ENCODE measurements at regions not wholly inside any gene's neighbourhood (a gene's known extent, or its start where the extent isn't known, plus 50 kb on each side); places are given as distances from the start of the nearest gene placed in this dataset.

- Mint-ChIP-seq H3K27ac (ENCODE audit: unreplicated experiment) (no peak overlapping the region), H3K36me3 (ENCODE audit: insufficient read depth, unreplicated experiment) (no peaks in the 10 kb centered on the region), H3K4me1 (ENCODE audit: low read depth, unreplicated experiment) (no peaks in the 10 kb centered on the region), H3K9me3 (ENCODE audit: unreplicated experiment) (no peaks in the 10 kb centered on the region), H3K4me3 (ENCODE audit: unreplicated experiment) (no peak overlapping the region), H3K27me3 (ENCODE audit: insufficient read depth, unreplicated experiment) (no peaks in the 10 kb centered on the region)
- Histone ChIP-seq H3K36me3 (ENCODE audit: control insufficient read depth, insufficient read depth, low read length) (no peaks in the 10 kb centered on the region), H3K27me3 (replicated peaks; ENCODE audit: control insufficient read depth, insufficient read depth, low read length) (no peaks in the 10 kb centered on the region), H3K4me3 (ENCODE audit: low read depth, low read length) (no peak overlapping the region), H3K4me1 (no peaks in the 10 kb centered on the region), H3K9me3 (no peaks in the 10 kb centered on the region)
- intact Hi-C loops (cut with micrococcal nuclease; ENCODE audit: unreplicated experiment), result loop anchor here (5.0 kb wide), 1 partner anchor 88 kb away; no protein-coding TSS in a partner anchor
- ChIA-PET CTCF (interaction anchor here (0.9 kb wide), 1 partner anchor 193 kb away, joined by 4 read pairs; no protein-coding TSS in a partner anchor), POLR2A (interaction anchor here (0.5 kb wide), 1 partner anchor 731 kb away, joined by 4 read pairs; no protein-coding TSS in a partner anchor)
- TF ChIP-seq CTCF (IDR thresholded peaks at IDR 0.05; ENCODE audit: insufficient read depth in 1 of 2, low read depth in 1 of 2, low read length in 1 of 2, severe bottlenecking in 1 of 2, unreplicated experiment in 1 of 2), result no peak
- BruUV-seq (replicated peaks), result no TSS peak
- no peak for DNase-seq
These were observed 623.9 kb upstream of the PKN2 start for GRCh38 chr1:88060112-88060673.

- H3K27ac Mint-ChIP-seq (ENCODE audit: unreplicated experiment), result no peak overlapping the region
- H3K4me1 ChIP-seq, result no peaks in the 10 kb centered on the region
- H3K9me3 Mint-ChIP-seq (ENCODE audit: unreplicated experiment), result no peaks in the 10 kb centered on the region
- BruUV-seq (replicated peaks), result no TSS peak
- H3K9me3 ChIP-seq, result no peaks in the 10 kb centered on the region
- peak in 1 of 2 experiments; percentile 38 for DNase-seq
- intact Hi-C loops (cut with micrococcal nuclease; ENCODE audit: unreplicated experiment), result loop anchor here (1.0 to 5.0 kb wide), 5 partner anchors 75 to 768 kb away; no protein-coding TSS in a partner anchor
- no peaks in the 10 kb centered on the region for H3K27me3 ChIP-seq (replicated peaks; ENCODE audit: control insufficient read depth, insufficient read depth, low read length)
- no peaks in the 10 kb centered on the region for H3K27me3 Mint-ChIP-seq (ENCODE audit: insufficient read depth, unreplicated experiment)
- POLR2A ChIA-PET, result interaction anchor here (0.5 kb wide), 1 partner anchor 732 kb away, joined by 4 read pairs; no protein-coding TSS in a partner anchor
- TF ChIP-seq CTCF (IDR thresholded peaks at IDR 0.05; ENCODE audit: insufficient read depth in 1 of 2, low read depth in 1 of 2, low read length in 1 of 2, severe bottlenecking in 1 of 2, unreplicated experiment in 1 of 2), result no peak
- no peaks in the 10 kb centered on the region for H3K36me3 ChIP-seq (ENCODE audit: control insufficient read depth, insufficient read depth, low read length)
- no peak overlapping the region for H3K4me3 ChIP-seq (ENCODE audit: low read depth, low read length)
- H3K4me3 Mint-ChIP-seq (ENCODE audit: unreplicated experiment), result no peak overlapping the region
- CTCF ChIA-PET, result interaction anchor here (0.9 to 1.0 kb wide), 3 partner anchors 31 to 731 kb away, joined by 4 to 6 read pairs (median 4); no protein-coding TSS in a partner anchor
- no peaks in the 10 kb centered on the region for H3K4me1 Mint-ChIP-seq (ENCODE audit: low read depth, unreplicated experiment)
- no peaks in the 10 kb centered on the region for H3K36me3 Mint-ChIP-seq (ENCODE audit: insufficient read depth, unreplicated experiment)
These were observed 623.2 kb upstream of the PKN2 start for GRCh38 chr1:88060750-88061491.

GRCh38 chr1:88061492-88062177 lies 622.4 kb upstream of the PKN2 start:
- Histone ChIP-seq H3K4me3 (ENCODE audit: low read depth, low read length) (no peak overlapping the region), H3K9me3 (no peaks in the 10 kb centered on the region), H3K27me3 (replicated peaks; ENCODE audit: control insufficient read depth, insufficient read depth, low read length) (no peaks in the 10 kb centered on the region), H3K36me3 (ENCODE audit: control insufficient read depth, insufficient read depth, low read length) (no peaks in the 10 kb centered on the region), H3K4me1 (no peaks in the 10 kb centered on the region)
- intact Hi-C loops (cut with micrococcal nuclease; ENCODE audit: unreplicated experiment), result loop anchor here (1.0 to 5.0 kb wide), 5 partner anchors 75 to 768 kb away; no protein-coding TSS in a partner anchor
- no peak overlapping the region for H3K27ac Mint-ChIP-seq (ENCODE audit: unreplicated experiment)
- no peaks in the 10 kb centered on the region for H3K36me3 Mint-ChIP-seq (ENCODE audit: insufficient read depth, unreplicated experiment)
- no TSS peak for BruUV-seq (replicated peaks)
- ChIA-PET POLR2A (no interaction called here), CTCF (interaction anchor here (0.7 to 1.0 kb wide), 4 partner anchors 16 to 732 kb away, joined by 3 to 6 read pairs (median 4); no protein-coding TSS in a partner anchor)
- H3K4me3 Mint-ChIP-seq (ENCODE audit: unreplicated experiment), result no peak overlapping the region
- no peaks in the 10 kb centered on the region for H3K27me3 Mint-ChIP-seq (ENCODE audit: insufficient read depth, unreplicated experiment)
- TF ChIP-seq CTCF (IDR thresholded peaks at IDR 0.05; ENCODE audit: insufficient read depth in 1 of 2, low read depth in 1 of 2, low read length in 1 of 2, severe bottlenecking in 1 of 2, unreplicated experiment in 1 of 2), result peak; percentile 65 to 75
- no peaks in the 10 kb centered on the region for H3K4me1 Mint-ChIP-seq (ENCODE audit: low read depth, unreplicated experiment)
- H3K9me3 Mint-ChIP-seq (ENCODE audit: unreplicated experiment), result no peaks in the 10 kb centered on the region
- DNase-seq, result peak; percentile 62 to 66

Measured in Caco-2 (cell line).